ENCODE measurements at regions not wholly inside any gene's neighbourhood (a gene's known extent, or its start where the extent isn't known, plus 50 kb on each side); places are given as distances from the start of the nearest gene placed in this dataset.

- H3K4me3 ChIP-seq (ENCODE audit: low read length), result no peak overlapping the region
- DNase-seq, result no peak
- no peaks in the 10 kb centered on the region for H3K9me2 ChIP-seq (replicated peaks; ENCODE audit: insufficient read depth, low read length)
- no peaks in the 10 kb centered on the region for H3K79me2 ChIP-seq (ENCODE audit: low read length)
- peaks cover 17% of the 10 kb centered on the region for H3F3A ChIP-seq (ENCODE audit: insufficient read depth, low read length)
- peaks cover 20% of the 10 kb centered on the region for H3K4me1 ChIP-seq (ENCODE audit: low read length)
- no peak overlapping the region for H2AFZ ChIP-seq (ENCODE audit: low read length)
- H3K27me3 ChIP-seq (replicated peaks; ENCODE audit: insufficient read depth, low read length), result no peaks in the 10 kb centered on the region
- H3K9me3 ChIP-seq (replicated peaks; ENCODE audit: insufficient read depth, low read length), result no peaks in the 10 kb centered on the region
- no peak for TF ChIP-seq EZH2phosphoT487 (IDR thresholded peaks at IDR 0.05; ENCODE audit: low read length)
- no peak for TF ChIP-seq EZH2 (optimal IDR thresholded peaks at IDR 0.05; ENCODE audit: low read depth, low read length)
- TF ChIP-seq CTCF (IDR thresholded peaks at IDR 0.05; ENCODE audit: low read length), result no peak
- H3K4me2 ChIP-seq (ENCODE audit: low read depth, low read length), result no peak overlapping the region
- H3K9ac ChIP-seq (ENCODE audit: low read length), result no peak overlapping the region
- no peaks in the 10 kb centered on the region for H4K20me1 ChIP-seq (ENCODE audit: insufficient read depth, low read length)
- H3K36me3 ChIP-seq (replicated peaks; ENCODE audit: insufficient read depth, low read length), result no peaks in the 10 kb centered on the region
- H3K27ac ChIP-seq (ENCODE audit: low read length), result no peak overlapping the region
These were observed 129.0 kb upstream of the TNFAIP3 start for GRCh38 chr6:137737836-137738596.

DNA sequence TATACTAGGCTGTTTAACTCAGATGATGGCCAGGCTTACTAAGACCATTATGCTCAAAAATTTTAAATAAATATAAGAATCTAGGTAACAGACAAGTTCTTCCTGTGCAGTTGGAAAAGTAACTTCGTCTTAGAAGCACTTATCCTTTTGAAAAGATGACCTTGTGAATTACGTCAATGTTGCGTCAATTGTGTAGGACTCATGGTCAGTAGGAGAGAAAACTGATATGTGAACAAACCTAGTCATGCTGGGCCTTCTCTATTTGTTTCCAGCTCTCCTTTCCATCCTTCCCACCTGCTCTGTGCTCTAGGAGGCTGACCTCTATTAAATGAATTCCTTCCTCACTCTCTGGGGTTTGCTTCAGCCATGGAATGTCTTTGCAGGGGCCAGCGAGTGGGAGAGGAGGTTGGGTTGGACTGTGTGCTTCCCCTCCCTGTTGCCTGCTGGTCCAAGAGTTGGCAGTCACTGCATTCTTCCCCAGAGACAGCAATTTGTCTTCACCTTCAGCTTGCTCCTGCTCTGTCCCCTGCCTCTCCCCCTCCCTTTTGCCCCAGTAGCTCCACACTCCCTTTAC lies 128.0 kb upstream of the TNFAIP3 start:
- H3K4me2 ChIP-seq (ENCODE audit: low read depth, low read length), result no peak overlapping the region
- peaks cover 20% of the 10 kb centered on the region for H3K4me1 ChIP-seq (ENCODE audit: low read length)
- no peak for DNase-seq
- H3F3A ChIP-seq (ENCODE audit: insufficient read depth, low read length), result peaks cover 17% of the 10 kb centered on the region
- H3K9ac ChIP-seq (ENCODE audit: low read length), result no peak overlapping the region
- H3K79me2 ChIP-seq (ENCODE audit: low read length), result no peaks in the 10 kb centered on the region
- H2AFZ ChIP-seq (ENCODE audit: low read length), result no peak overlapping the region
- H3K36me3 ChIP-seq (replicated peaks; ENCODE audit: insufficient read depth, low read length), result no peaks in the 10 kb centered on the region
- no peaks in the 10 kb centered on the region for H4K20me1 ChIP-seq (ENCODE audit: insufficient read depth, low read length)
- no peak overlapping the region for H3K27ac ChIP-seq (ENCODE audit: low read length)
- no peaks in the 10 kb centered on the region for H3K27me3 ChIP-seq (replicated peaks; ENCODE audit: insufficient read depth, low read length)
- H3K9me2 ChIP-seq (replicated peaks; ENCODE audit: insufficient read depth, low read length), result no peaks in the 10 kb centered on the region
- H3K9me3 ChIP-seq (replicated peaks; ENCODE audit: insufficient read depth, low read length), result no peaks in the 10 kb centered on the region
- H3K4me3 ChIP-seq (ENCODE audit: low read length), result no peak overlapping the region
- TF ChIP-seq EZH2 (optimal IDR thresholded peaks at IDR 0.05; ENCODE audit: low read depth, low read length), result no peak
- no peak for TF ChIP-seq CTCF (IDR thresholded peaks at IDR 0.05; ENCODE audit: low read length)
- TF ChIP-seq EZH2phosphoT487 (IDR thresholded peaks at IDR 0.05; ENCODE audit: low read length), result no peak

DNA sequence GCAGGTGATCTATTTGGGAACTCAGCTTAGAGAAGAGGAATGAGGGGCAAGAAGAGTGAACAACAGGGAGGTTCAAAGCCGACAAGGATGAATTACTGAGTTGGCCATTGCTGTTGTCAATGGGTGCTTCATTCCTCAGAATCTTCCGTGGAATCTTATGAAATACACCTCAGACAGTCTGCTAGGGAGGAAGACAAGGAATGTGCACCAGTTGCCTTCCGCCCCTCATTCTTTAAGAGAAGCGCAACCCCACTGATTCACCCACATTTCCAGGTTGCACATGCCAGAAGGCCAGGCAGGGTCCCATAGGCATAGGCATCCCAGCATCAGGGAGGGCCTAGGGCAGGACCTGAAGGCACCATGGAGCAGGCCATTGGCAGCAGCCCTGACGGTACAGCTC lies 127.5 kb upstream of the TNFAIP3 start:
- no peak overlapping the region for H3K4me3 ChIP-seq (ENCODE audit: low read length)
- peaks cover 17% of the 10 kb centered on the region for H3F3A ChIP-seq (ENCODE audit: insufficient read depth, low read length)
- H3K9me3 ChIP-seq (replicated peaks; ENCODE audit: insufficient read depth, low read length), result no peaks in the 10 kb centered on the region
- H3K27me3 ChIP-seq (replicated peaks; ENCODE audit: insufficient read depth, low read length), result no peaks in the 10 kb centered on the region
- no peaks in the 10 kb centered on the region for H3K9me2 ChIP-seq (replicated peaks; ENCODE audit: insufficient read depth, low read length)
- no peak overlapping the region for H3K4me2 ChIP-seq (ENCODE audit: low read depth, low read length)
- no peaks in the 10 kb centered on the region for H4K20me1 ChIP-seq (ENCODE audit: insufficient read depth, low read length)
- H3K9ac ChIP-seq (ENCODE audit: low read length), result no peak overlapping the region
- H3K4me1 ChIP-seq (ENCODE audit: low read length), result peaks cover 20% of the 10 kb centered on the region
- TF ChIP-seq EZH2phosphoT487 (IDR thresholded peaks at IDR 0.05; ENCODE audit: low read length) (no peak), EZH2 (optimal IDR thresholded peaks at IDR 0.05; ENCODE audit: low read depth, low read length) (no peak), CTCF (IDR thresholded peaks at IDR 0.05; ENCODE audit: low read length) (no peak)
- H3K79me2 ChIP-seq (ENCODE audit: low read length), result no peaks in the 10 kb centered on the region
- H2AFZ ChIP-seq (ENCODE audit: low read length), result no peak overlapping the region
- no peaks in the 10 kb centered on the region for H3K36me3 ChIP-seq (replicated peaks; ENCODE audit: insufficient read depth, low read length)
- DNase-seq, result no peak
- H3K27ac ChIP-seq (ENCODE audit: low read length), result no peak overlapping the region
